Posterior vena cava (tissue), 2 donors: ENCODE measurements at regions not wholly inside any gene's neighbourhood (a gene's known extent, or its start where the extent isn't known, plus 50 kb on each side); places are given as distances from the start of the nearest gene placed in this dataset.
"Not testable (repeated sequence)": the region's sequence is repeated elsewhere in the genome, so short reads cannot be mapped to it uniquely, and the experiment has no call there.

Source experiments
- DNase-seq: peaks from one replicate; pipeline ENCODE4 v3.0.0-alpha.2; 2020; ENCODE audit warnings: low spot score
- intact Hi-C, 2 donors: fragments of 100-400 bp; cut with DNase I; formaldehyde crosslinking; loops; one replicate each; pipeline versions ENCODE4 v1.14.1 to v1.14.2; 2022 to 2023
- donor health status: DM: yes; HTN: yes; CAD: no.
- donor health status: DM: yes; HTN: yes; CAD: no.

DNA sequence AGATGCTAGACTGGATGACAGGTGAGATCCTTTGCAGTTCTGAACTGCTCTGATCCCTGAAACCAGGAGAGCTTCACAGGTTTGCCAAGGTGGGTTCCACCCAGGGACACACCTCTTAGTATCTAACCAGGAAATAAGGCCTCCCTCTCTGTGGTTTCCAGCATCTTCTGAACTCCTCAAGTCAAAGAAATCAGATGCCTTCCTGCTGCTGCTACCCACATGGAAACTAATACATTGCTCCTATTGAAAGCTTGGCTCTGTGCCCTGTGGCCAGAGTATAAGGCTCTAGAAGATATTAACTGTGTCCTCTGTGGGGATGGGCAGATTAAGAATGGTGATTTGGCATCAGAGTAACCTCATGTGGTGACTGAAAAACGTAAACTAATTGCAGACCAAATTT is 75.0 kb upstream of the MRPS6 start:
- DNase-seq: no peak
- intact Hi-C loops: no loop called here

DNA sequence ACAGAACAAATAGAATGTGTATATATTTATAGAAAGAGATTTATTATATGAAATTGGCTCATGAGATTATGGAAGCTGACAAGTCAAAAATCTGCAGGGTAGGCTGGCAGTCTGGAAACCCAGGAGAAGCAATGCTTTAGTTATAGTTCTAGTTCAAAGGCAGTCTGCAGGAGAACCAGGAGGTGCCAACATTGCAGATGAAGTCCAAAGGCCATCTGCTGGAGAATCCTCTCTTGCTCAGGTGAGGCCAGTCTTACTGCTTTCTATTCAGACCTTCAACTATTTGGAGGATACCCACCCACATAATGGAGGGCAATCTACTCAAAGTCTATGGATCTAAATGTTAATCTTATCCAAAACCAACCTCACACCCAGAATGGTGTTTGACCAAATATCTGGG is 75.9 kb upstream of the MRPS6 start:
- intact Hi-C loops: no loop called here
- no peak for DNase-seq

DNA sequence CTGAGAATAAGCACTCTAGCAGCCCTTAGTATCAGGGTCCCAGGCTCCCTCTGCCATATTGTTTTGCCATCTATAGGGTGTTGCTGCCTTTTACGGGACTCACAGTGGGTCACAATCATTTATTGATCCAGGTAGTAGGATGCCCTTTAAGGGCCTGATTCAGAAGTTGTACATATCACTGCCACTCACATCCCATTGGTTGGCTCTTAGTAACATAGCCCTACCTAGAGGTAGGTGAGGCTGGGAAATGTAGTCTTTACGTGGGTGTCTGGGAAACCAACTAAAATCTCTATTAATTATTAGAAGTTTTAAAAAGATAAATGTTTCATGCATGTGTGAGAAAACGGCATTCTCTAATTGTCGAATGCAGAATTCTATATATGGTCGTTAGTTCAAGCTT is 78.8 kb upstream of the ATP5PO start:
- no peak for DNase-seq
- intact Hi-C loops: no loop called here

DNA sequence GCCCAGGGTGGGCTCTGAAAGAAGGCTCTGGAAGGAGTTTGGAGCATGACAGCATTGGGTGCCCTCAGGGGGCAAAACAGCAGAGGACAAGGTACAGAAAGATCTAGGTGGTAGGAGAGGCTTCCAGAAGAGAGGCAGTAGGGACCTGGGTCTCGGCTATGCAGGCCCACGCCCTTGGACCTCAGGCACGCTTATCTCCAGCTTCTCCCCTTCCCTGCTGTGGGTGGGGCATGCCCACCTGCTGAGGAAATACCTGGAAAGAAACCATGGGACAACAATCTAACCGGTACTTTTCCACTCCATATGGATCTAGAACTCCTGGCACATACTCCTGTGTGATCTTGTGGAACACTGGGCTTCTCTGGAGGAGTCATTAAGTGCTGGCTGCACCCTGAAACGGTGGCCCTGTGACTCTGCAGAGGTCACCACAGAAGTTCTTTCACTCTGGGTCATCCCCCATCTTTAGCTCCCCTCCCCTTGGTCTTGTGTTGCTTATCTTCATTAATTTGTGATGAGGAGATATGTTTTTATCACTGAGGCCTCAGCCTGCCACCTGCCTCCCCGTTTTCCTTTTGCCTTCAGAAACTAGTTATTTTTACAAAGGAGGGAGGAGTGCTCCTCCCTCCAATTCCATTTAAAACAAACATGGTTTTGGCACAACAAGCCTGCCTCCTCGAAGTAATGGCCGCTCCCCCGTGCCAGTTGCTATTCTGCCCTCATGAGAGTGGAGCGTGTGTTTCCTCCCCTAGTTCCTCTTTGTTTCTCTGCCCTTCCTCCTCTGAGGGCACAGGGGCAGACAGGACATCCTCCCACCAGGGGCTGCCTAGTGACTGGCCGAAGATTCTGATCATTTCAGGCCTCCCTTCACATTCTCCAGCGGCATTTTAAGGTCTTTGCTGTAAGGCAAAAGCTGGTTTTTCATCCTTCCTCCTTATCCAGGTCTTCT is 78.0 kb upstream of the ATP5PO start:
- intact Hi-C loops: no loop called here
- no peak for DNase-seq

DNA sequence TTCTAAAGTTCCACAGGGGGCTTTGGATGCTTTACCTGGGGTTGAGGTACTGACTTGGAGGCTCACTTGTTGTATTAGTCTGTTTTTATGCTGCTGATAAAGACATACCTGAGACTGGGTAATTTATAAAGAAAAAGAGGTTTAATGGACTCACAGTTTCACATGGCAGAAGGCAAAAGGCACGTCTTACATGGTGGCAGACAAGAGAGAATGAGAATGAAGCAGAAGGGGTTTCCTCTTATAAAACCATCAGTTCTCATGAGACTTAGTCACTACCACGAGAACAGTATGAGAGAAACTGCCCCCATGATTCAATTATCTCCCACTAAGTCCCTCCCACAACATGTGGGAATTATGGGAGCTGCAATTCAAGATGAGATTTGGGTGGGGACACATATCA is 76.8 kb upstream of the ATP5PO start:
- DNase-seq, intact Hi-C loops: not testable (repeated sequence)

DNA sequence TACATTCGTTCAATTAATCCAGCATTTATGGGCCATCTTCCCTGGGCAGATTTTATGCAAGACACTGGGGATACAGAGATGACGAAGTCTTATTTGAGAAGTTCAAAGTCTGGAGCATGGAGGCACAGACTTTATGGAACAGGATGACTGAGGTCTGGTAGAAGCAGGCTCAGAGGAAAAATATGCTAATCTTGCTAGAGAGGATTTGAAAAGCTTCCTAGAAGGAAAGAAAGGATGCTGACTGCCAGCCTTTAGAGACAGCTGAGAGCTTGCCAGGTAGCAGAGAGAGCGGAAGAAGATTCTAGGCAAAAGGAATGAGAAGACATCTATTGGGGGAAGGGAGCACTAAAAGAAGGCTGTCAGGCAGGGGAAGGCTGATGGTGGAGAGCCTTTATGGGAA is 75.5 kb upstream of the ATP5PO start:
- DNase-seq: no peak

DNA sequence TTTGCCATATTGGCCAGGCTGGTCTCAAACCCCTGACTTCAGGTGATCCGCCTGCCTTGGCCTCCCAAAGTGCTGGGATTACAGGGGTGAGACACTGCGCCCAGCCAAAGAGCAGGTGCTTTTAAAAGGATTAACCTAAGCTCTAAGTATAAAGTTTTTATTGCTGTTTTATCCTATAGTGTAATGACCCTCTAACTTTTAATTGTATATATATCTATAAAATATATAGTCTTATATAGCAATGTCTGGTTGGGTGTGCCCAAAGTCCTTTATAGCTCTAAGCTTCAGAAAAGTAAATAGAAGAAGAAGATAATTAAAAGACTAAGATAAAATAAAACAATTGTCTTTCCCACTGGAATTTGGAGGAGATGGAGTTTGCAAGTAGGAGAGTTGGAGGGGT is 73.8 kb upstream of the ATP5PO start:
- intact Hi-C loops: no loop called here
- no peak for DNase-seq

More for the DNA sequence above, 75.5 kb upstream of the ATP5PO start:
- intact Hi-C loops: no loop called here

DNA sequence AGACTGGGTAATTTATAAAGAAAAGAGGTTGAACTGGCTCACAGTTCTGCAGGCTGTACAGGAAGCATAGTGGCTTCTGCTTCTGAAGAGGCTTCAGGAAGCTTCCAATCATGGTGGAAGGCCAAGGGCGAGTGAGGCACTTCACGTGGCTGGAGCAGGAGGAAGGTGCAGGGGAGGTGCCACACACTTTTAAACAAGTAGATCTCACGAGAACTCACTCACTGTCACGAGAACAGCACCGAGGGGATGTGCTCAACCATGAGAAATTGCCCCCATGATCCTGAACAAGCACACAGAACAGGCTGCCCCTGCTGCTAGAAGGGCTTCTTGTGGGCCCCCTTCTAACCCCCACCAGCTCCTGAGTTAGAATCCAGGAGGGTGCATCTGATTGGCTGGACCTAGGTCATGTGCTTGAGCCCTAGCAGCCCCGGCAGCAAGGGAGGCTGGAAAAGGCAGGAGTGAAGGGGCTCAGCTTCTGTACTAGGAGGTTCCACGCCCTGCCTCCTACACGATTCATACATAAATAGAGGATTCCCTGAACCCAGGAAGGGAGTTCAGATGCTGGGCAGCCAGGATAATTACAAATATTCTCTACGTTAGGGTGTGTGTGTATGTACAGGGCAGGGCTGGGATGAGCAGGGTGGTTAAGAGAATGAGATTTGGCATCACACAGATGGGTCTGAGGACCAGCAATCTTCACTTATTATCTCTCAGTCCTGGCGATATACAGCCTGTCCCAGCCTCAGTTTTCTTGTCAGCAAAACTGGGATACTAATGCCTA is 72.8 kb upstream of the ATP5PO start:
- intact Hi-C loops: no loop called here

DNA sequence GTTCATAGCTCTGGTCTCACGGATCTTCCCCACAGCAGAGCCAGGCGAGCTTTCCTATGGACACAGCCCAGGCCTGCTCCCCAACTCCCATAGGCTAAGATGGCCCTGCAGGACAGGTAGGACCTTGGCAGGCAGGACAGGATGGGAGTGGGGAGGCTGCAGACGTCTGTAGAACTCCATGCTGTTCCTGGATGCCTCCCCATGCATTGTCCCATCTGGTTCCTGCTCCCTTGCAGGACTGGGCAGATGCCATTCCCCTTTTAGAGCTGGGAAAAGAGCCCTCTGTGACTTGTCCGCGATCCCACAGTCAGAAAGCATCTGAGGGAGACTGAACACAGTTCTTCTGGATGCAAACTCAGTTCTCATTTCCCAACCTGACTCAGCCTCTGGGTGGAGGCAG is 71.9 kb upstream of the ATP5PO start:
- DNase-seq: no peak
- intact Hi-C loops: no loop called here

More for the DNA sequence above, 72.8 kb upstream of the ATP5PO start:
- DNase-seq: no peak

DNA sequence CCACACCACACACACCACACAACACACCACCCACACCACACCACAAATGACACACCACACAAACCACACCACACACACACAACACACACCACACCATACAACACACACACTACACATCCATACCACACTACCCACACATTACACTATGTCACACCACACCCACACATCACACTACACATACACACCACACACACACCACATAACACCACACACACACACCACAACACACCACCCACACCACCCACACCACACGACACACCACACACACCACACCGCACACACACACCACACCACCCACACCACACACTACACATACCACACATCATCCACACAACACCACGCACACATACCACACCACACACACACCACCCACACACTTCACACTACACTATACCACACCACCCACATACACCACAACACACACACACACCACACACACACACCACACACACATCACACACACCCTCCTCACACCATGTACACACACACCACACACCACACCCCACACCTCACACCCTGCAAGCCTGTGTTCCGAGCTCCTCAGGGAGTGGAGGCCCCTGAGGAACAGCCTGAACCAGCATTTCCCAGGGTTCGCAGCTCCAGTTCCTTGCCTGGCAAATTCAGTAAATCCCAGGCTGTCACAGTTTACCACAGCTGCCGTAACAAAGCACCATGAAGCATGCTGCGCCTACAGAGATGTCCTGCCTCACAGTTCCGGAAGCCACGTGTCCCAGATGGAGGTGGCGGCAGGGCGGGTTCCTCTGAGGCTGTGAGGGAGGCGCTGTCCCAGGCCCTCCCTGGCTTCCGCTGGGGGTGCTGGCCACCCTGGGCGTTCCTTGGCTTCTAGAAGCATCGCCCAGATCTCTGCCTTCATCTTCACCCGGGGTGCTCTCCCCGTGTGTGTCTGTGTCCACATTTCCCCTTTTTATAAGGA is 69.8 kb upstream of the ATP5PO start:
- intact Hi-C loops: no loop called here
- DNase-seq: no peak

DNA sequence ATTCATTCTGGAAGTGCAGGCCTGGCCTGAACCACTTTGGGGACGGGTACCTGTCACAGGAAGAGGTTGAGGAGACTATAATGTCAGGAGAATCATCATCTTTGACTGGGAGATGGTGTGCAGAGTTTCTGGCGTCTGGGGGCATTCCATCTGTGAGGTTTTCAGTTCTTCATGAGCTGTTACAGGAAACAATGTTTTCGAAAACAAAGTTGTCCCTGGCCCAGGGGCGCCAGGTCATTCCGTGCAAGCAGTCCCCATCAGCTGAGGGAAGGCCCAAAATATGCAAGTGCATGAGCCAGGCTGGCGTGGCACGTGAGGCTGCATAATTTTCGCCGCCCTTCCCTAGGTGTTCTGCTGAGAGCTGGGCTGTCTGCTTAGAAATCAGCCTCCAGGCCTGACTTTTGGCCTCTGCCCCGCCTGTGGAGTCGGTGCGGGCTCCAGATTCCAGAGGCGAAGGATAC is 68.4 kb upstream of the ATP5PO start:
- no peak for DNase-seq
- intact Hi-C loops: no loop called here

DNA sequence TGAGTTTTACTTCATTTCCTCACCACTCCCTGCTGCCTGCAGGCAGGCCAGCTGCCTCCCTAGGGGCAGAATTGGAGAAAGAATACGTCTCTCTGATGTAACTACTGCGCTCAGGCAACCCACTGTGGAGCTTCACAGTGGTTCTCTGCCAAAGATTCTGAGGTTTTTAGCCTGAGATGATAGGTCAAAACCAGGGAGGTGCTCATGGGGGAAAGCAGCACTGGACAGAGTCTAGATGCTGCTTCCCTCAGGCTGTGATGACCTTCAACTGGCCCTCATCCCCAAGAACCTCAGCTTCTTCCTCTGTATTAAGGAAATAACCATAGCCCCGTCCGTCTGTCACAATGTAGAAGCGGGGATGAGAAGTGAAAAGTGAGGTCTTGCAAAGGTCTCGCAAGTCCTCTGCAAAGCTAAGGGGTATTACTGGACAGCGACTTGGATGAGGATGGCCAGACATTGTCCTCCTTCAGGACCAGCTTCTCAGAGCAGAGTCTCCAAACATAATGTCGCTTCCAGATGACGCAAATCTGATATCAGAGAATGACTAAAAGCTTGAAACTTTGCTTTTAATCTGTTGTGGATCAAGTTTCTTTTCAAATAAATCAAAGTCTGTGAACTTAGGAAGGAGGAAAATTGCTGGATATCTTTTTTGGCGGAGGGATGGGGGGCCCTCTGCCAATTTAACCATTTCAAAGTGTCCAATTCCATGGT is 65.9 kb upstream of the ATP5PO start:
- DNase-seq: no peak
- intact Hi-C loops: no loop called here

DNA sequence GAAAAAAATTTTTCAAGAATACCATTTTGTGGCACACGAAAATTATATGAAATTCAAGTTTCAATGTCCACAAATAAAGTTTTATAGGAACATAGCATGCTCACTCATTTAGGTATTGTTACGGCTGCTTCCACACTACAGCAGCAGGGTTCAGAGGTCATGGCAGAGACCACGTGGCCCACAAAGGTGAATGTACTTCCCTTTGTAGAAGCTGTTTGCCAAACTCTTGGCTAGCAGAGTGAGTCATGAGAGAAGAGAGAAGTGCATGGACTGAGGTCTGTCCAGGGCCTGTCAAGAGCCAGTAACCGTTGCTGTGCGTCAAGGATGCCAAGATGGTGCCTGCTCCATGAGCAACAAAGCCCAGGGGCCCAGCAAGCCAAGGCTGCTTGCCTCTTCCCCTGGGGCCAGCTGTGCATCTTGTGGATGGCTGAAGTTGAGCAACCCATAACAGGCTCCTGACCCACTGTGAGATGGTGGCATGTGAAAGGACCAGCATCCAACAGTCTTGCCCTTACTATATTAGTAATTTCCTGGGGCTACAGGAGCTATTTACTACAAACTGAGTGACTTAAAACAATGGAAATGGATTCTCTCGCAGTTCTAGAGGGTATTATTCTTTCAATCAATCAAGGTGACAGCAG is 64.8 kb upstream of the ATP5PO start:
- DNase-seq: no peak
- intact Hi-C loops: no loop called here

DNA sequence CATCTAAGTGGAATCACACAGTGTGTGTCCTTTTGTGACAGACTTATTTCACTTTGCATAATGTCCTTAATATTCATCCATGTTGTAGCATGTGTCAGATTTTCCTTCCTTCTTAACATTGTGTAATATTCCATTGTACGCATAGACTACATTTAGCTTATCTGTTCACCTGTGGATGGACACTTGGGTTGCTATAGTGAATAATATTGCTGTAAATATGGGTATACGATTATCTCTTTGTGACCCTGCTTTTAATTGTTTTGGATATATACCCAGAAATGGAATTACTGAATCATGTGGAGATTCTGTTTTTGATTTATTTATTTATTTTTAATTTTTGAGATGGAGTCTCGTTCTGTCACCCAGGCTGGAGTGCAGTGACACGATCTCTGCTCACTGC is 63.0 kb upstream of the ATP5PO start:
- DNase-seq: no peak
- intact Hi-C loops: no loop called here

DNA sequence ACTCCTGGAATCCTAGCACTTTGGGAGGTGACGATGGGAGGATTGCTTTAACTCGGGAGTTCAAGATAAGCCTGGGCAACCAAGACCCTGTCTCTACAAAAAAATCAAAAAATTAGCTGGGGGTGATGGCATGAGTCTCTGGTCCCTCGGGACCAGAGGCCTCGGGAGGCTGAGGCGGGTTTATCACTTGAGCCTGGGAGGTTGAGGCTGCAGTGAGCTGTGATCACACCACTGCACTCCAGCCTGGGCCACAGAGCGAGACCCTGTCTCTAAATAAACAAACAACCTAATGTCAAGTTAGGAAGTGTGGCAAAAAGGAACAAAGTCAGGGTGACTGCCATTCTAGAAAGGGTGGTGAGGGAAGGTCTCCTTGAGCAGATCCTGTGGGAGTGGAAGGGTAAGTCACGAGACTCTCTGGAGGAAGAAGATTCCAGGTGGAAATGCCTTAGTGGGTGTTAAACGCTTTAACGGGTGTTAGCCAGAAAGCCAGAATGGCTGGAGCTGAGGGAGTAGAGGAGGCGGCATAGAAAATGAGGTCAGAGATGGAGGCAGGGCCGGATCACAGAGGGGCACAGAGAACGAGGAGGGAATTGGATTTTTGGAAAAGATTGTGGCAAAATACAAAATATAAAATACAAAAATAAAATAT is 62.2 kb upstream of the ATP5PO start:
- intact Hi-C loops: no loop called here
- DNase-seq: no peak

DNA sequence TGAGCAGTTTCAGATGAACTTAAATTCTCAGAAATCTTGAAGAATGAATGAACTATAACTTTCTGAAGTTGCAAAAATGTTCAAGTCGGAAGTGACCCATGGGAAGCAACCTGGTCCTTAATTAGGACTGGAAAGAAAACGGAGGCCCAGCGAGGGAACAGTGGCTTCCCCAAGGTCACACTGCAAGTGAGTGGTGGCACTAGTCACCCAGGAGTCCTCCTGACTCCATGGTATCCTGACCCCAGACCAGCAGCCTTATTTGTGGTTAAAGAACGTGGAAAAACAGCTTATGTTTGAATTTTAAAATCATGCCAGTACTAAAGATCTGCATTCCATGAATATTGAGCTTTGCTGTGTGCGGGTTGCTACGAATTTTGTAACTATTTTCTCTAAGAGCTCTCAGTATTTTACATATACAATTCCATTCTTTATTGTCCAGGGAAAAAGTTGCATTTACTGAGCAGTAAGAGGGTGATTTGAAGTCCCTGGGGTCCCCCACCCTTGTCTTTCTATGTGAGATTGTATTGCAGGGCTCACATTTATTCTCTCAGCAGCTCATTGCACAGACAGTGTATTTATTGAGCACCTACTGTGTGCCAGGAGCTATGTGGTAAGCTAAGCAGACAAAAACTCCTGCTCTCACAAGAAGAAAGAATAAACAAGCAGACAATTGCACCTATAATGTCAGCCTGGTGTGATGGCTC is 61.6 kb upstream of the ATP5PO start:
- intact Hi-C loops: no loop called here
- no peak for DNase-seq
